ENCODE measurements at regions not wholly inside any gene's neighbourhood (a gene's known extent, or its start where the extent isn't known, plus 50 kb on each side); places are given as distances from the start of the nearest gene placed in this dataset.

DNA sequence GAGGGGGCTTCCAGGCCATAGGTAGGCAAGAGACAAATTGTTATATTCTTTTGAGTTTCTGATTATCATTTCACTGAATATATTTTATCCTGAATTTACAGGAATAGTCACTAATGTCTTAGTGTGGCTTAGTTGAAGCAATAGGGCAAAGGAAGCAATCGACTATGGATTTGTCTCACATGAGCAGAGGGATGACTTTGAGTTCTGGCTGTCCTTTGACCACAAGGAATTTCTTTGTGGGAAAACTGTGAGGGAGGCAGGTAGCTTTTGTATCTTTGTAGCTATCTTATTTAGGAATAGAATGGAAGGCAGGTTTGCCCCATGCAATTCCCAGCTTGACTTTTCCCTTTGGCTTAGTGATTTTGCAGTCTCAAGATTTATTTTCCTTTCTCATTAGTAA lies 207.3 kb upstream of the ANXA10 start:
- Histone ChIP-seq H2AK5ac (ENCODE audit: low read length, severe bottlenecking) (no peak overlapping the region), H4K91ac (ENCODE audit: low read length) (no peak overlapping the region), H2BK120ac (ENCODE audit: low read depth, low read length) (no peak overlapping the region), H2BK12ac (ENCODE audit: low read length in 2 of 2) (no peak overlapping the region), H2AFZ (ENCODE audit: low read depth, low read length) (no peak overlapping the region), H3K79me1 (replicated peaks; ENCODE audit: low read length, poor library complexity, severe bottlenecking) (no peaks in the 10 kb centered on the region), H3K9me3 (ENCODE audit: control insufficient read depth, low read length) (no peaks in the 10 kb centered on the region), H3K18ac (ENCODE audit: low read depth in 1 of 2, low read length in 2 of 2) (no peak overlapping the region), H3K4ac (ENCODE audit: low read depth in 1 of 2, low read length in 2 of 2) (no peak overlapping the region), H3K27me3 (ENCODE audit: control insufficient read depth in 1 of 2, insufficient read depth in 1 of 2, low read length in 2 of 2) (no peaks in the 10 kb centered on the region), H3K4me2 (ENCODE audit: low read length, poor library complexity, severe bottlenecking) (no peak overlapping the region), H3K36me3 (ENCODE audit: control insufficient read depth in 1 of 2, insufficient read depth in 2 of 2, low read depth in 1 of 2, low read length in 2 of 2) (no peaks in the 10 kb centered on the region), H3K23ac (ENCODE audit: low read length in 2 of 2) (no peak overlapping the region), H3K4me1 (ENCODE audit: control insufficient read depth, insufficient read depth, low read depth, low read length) (no peaks in the 10 kb centered on the region), H3K27ac (ENCODE audit: low read length, poor library complexity, severe bottlenecking) (no peak overlapping the region), H3K9ac (ENCODE audit: low read length) (no peak overlapping the region), H3K4me3 (ENCODE audit: insufficient read depth in 1 of 2, low read depth in 1 of 2, low read length in 2 of 2) (no peak overlapping the region), H3K14ac (ENCODE audit: low read length in 2 of 2) (no peak overlapping the region), H2BK15ac (ENCODE audit: low read depth, poor library complexity, severe bottlenecking) (no peak overlapping the region), H2BK5ac (ENCODE audit: low read depth, low read length, poor library complexity, severe bottlenecking) (no peak overlapping the region), H4K8ac (ENCODE audit: low read length) (no peak overlapping the region)
- no peak for DNase-seq
- WGBS, result 76% methylated on average over 1 of the region's 1 CpG

DNA sequence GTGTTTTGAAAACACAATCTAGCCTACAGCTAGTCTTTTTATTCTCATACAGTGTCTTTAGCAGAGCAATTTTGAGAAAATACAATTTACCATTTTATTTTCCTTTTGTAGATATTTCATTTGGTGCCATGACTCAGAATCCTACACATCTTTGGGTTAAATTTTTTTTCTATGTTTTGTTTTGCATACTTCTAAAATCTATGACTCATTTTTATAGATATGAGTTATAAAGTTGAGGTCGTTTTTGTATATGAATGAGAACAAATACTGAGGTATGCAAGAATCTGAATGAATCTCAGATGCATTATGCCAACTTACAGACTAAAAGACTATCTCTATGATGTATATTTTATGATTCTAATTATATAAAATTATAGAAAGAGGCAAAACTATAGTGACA lies 206.5 kb upstream of the ANXA10 start:
- H3K9ac ChIP-seq (ENCODE audit: low read length), result no peak overlapping the region
- no peak overlapping the region for H3K4ac ChIP-seq (ENCODE audit: low read depth in 1 of 2, low read length in 2 of 2)
- H3K79me1 ChIP-seq (replicated peaks; ENCODE audit: low read length, poor library complexity, severe bottlenecking), result no peaks in the 10 kb centered on the region
- H3K27me3 ChIP-seq (ENCODE audit: control insufficient read depth in 1 of 2, insufficient read depth in 1 of 2, low read length in 2 of 2), result no peaks in the 10 kb centered on the region
- H3K23ac ChIP-seq (ENCODE audit: low read length in 2 of 2), result no peak overlapping the region
- H3K4me2 ChIP-seq (ENCODE audit: low read length, poor library complexity, severe bottlenecking), result no peak overlapping the region
- H2BK5ac ChIP-seq (ENCODE audit: low read depth, low read length, poor library complexity, severe bottlenecking), result no peak overlapping the region
- H3K14ac ChIP-seq (ENCODE audit: low read length in 2 of 2), result no peak overlapping the region
- no peak overlapping the region for H3K18ac ChIP-seq (ENCODE audit: low read depth in 1 of 2, low read length in 2 of 2)
- no peak overlapping the region for H4K8ac ChIP-seq (ENCODE audit: low read length)
- H2AFZ ChIP-seq (ENCODE audit: low read depth, low read length), result no peak overlapping the region
- no peaks in the 10 kb centered on the region for H3K36me3 ChIP-seq (ENCODE audit: control insufficient read depth in 1 of 2, insufficient read depth in 2 of 2, low read depth in 1 of 2, low read length in 2 of 2)
- no peak overlapping the region for H3K27ac ChIP-seq (ENCODE audit: low read length, poor library complexity, severe bottlenecking)
- H3K4me3 ChIP-seq (ENCODE audit: insufficient read depth in 1 of 2, low read depth in 1 of 2, low read length in 2 of 2), result no peak overlapping the region
- WGBS, result no CpG with 5 or more reads among the region's 1 CpG
- H2BK15ac ChIP-seq (ENCODE audit: low read depth, poor library complexity, severe bottlenecking), result no peak overlapping the region
- no peaks in the 10 kb centered on the region for H3K4me1 ChIP-seq (ENCODE audit: control insufficient read depth, insufficient read depth, low read depth, low read length)
- H2AK5ac ChIP-seq (ENCODE audit: low read length, severe bottlenecking), result no peak overlapping the region
- no peak overlapping the region for H4K91ac ChIP-seq (ENCODE audit: low read length)
- no peak overlapping the region for H2BK12ac ChIP-seq (ENCODE audit: low read length in 2 of 2)
- no peaks in the 10 kb centered on the region for H3K9me3 ChIP-seq (ENCODE audit: control insufficient read depth, low read length)
- H2BK120ac ChIP-seq (ENCODE audit: low read depth, low read length), result no peak overlapping the region
- no peak for DNase-seq

DNA sequence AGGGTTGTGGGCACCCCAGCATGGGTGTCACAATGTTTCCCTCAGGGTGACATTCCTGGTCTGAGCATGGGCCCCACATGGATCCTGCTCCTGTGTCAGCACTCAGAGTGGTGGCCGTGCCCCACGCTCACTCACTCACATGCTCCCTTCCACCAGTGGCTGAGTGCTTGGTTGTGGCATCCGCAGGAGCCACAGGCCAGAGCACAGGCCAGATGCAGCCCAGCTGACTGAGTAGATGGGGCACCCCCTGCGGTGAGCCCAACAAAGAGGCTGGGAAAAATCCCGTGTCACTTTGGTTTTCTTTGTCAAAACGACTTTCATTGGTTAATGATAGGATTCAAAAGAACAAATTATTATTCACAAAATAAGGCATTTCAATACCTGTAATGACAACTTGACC lies 204.6 kb upstream of the ANXA10 start:
- Histone ChIP-seq H3K18ac (ENCODE audit: low read depth in 1 of 2, low read length in 2 of 2) (no peak overlapping the region), H2BK120ac (ENCODE audit: low read depth, low read length) (no peak overlapping the region), H4K91ac (ENCODE audit: low read length) (no peak overlapping the region), H3K4me2 (ENCODE audit: low read length, poor library complexity, severe bottlenecking) (no peak overlapping the region), H3K79me1 (replicated peaks; ENCODE audit: low read length, poor library complexity, severe bottlenecking) (no peaks in the 10 kb centered on the region), H3K4me1 (ENCODE audit: control insufficient read depth, insufficient read depth, low read depth, low read length) (no peaks in the 10 kb centered on the region), H3K36me3 (ENCODE audit: control insufficient read depth in 1 of 2, insufficient read depth in 2 of 2, low read depth in 1 of 2, low read length in 2 of 2) (no peaks in the 10 kb centered on the region), H3K4ac (ENCODE audit: low read depth in 1 of 2, low read length in 2 of 2) (no peak overlapping the region), H3K9ac (ENCODE audit: low read length) (no peak overlapping the region), H3K27ac (ENCODE audit: low read length, poor library complexity, severe bottlenecking) (no peak overlapping the region), H2AK5ac (ENCODE audit: low read length, severe bottlenecking) (no peak overlapping the region), H3K27me3 (ENCODE audit: control insufficient read depth in 1 of 2, insufficient read depth in 1 of 2, low read length in 2 of 2) (no peaks in the 10 kb centered on the region), H2AFZ (ENCODE audit: low read depth, low read length) (no peak overlapping the region), H2BK12ac (ENCODE audit: low read length in 2 of 2) (no peak overlapping the region), H2BK15ac (ENCODE audit: low read depth, poor library complexity, severe bottlenecking) (no peak overlapping the region), H2BK5ac (ENCODE audit: low read depth, low read length, poor library complexity, severe bottlenecking) (no peak overlapping the region), H3K23ac (ENCODE audit: low read length in 2 of 2) (no peak overlapping the region), H3K9me3 (ENCODE audit: control insufficient read depth, low read length) (no peaks in the 10 kb centered on the region), H4K8ac (ENCODE audit: low read length) (no peak overlapping the region), H3K14ac (ENCODE audit: low read length in 2 of 2) (no peak overlapping the region), H3K4me3 (ENCODE audit: insufficient read depth in 1 of 2, low read depth in 1 of 2, low read length in 2 of 2) (no peak overlapping the region)
- WGBS, result 90% methylated on average over 3 of the region's 6 CpGs
- DNase-seq, result no peak

DNA sequence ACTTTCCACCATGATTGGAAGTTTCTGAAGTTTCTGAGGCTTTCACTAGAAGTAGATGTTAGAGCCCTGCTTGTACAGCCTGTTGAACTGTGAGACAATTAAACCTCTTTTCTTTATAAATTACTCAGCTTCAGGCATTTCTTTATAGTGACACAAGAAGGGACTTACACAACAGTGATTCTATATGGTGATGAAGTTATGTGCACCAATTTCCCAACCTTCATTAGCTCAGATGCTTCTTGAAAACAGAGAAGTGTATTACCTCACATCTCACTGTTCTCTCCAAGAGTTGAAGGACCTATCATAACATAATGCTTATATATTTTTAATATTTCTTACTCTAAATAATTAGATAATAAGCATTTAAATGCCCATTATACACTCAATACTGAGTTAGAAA lies 202.1 kb upstream of the ANXA10 start:
- no peaks in the 10 kb centered on the region for H3K36me3 ChIP-seq (ENCODE audit: control insufficient read depth in 1 of 2, insufficient read depth in 2 of 2, low read depth in 1 of 2, low read length in 2 of 2)
- no peak overlapping the region for H3K4ac ChIP-seq (ENCODE audit: low read depth in 1 of 2, low read length in 2 of 2)
- no peak overlapping the region for H2AFZ ChIP-seq (ENCODE audit: low read depth, low read length)
- H3K27ac ChIP-seq (ENCODE audit: low read length, poor library complexity, severe bottlenecking), result no peak overlapping the region
- H4K91ac ChIP-seq (ENCODE audit: low read length), result no peak overlapping the region
- H4K8ac ChIP-seq (ENCODE audit: low read length), result no peak overlapping the region
- H2BK120ac ChIP-seq (ENCODE audit: low read depth, low read length), result no peak overlapping the region
- no peaks in the 10 kb centered on the region for H3K27me3 ChIP-seq (ENCODE audit: control insufficient read depth in 1 of 2, insufficient read depth in 1 of 2, low read length in 2 of 2)
- no peak overlapping the region for H3K23ac ChIP-seq (ENCODE audit: low read length in 2 of 2)
- DNase-seq, result no peak
- H3K4me1 ChIP-seq (ENCODE audit: control insufficient read depth, insufficient read depth, low read depth, low read length), result no peaks in the 10 kb centered on the region
- no peaks in the 10 kb centered on the region for H3K79me1 ChIP-seq (replicated peaks; ENCODE audit: low read length, poor library complexity, severe bottlenecking)
- H3K18ac ChIP-seq (ENCODE audit: low read depth in 1 of 2, low read length in 2 of 2), result no peak overlapping the region
- H3K4me3 ChIP-seq (ENCODE audit: insufficient read depth in 1 of 2, low read depth in 1 of 2, low read length in 2 of 2), result no peak overlapping the region
- no peaks in the 10 kb centered on the region for H3K9me3 ChIP-seq (ENCODE audit: control insufficient read depth, low read length)
- no peak overlapping the region for H2BK15ac ChIP-seq (ENCODE audit: low read depth, poor library complexity, severe bottlenecking)
- H2BK5ac ChIP-seq (ENCODE audit: low read depth, low read length, poor library complexity, severe bottlenecking), result no peak overlapping the region
- no peak overlapping the region for H3K9ac ChIP-seq (ENCODE audit: low read length)
- H2BK12ac ChIP-seq (ENCODE audit: low read length in 2 of 2), result no peak overlapping the region
- H2AK5ac ChIP-seq (ENCODE audit: low read length, severe bottlenecking), result no peak overlapping the region
- no peak overlapping the region for H3K14ac ChIP-seq (ENCODE audit: low read length in 2 of 2)
- no peak overlapping the region for H3K4me2 ChIP-seq (ENCODE audit: low read length, poor library complexity, severe bottlenecking)
